OCI-LY3 (cell line): ENCODE measurements at regions not wholly inside any gene's neighbourhood (a gene's known extent, or its start where the extent isn't known, plus 50 kb on each side); places are given as distances from the start of the nearest gene placed in this dataset.

Experiments
- H2AFZ ChIP-seq: fragments of 200-600, 300-600 bp; shearing (Covaris generic); 2 replicates; pipeline ENCODE4 v1.6.0; 2014; ENCODE audit warnings: antibody characterized with exemption, low read depth, low read length
- H3K27ac ChIP-seq: fragments of 200-600, 300-600 bp; sonication (generic); 2 replicates; pipeline ENCODE4 v1.5.1; 2014; ENCODE audit warnings: mild to moderate bottlenecking, low read length, moderate library complexity, mixed read lengths
- H3K27me3 ChIP-seq: fragments of 200-600, 300-600 bp; sonication (generic); 2 replicates; pipeline ENCODE4 v1.6.1; 2014; ENCODE audit warnings: low read depth, low read length, mixed read lengths
- H3K36me3 ChIP-seq: fragments of 200-600, 300-600 bp; sonication (generic); replicated peaks from 2 replicates; pipeline ENCODE3; 2014; ENCODE audit warnings: low read depth, low read length, mixed read lengths
- H3K4me1 ChIP-seq: fragments of 300-600, 200-600 bp; sonication (generic); 2 replicates; pipeline ENCODE4 v1.6.1; 2014; ENCODE audit warnings: low read length, mixed read lengths
- H3K4me2 ChIP-seq: fragments of 200-600, 300-600 bp; sonication (generic); 2 replicates; pipeline ENCODE4 v1.6.1; 2014; ENCODE audit warnings: low read length, mixed read lengths
- H3K4me3 ChIP-seq: fragments of 300-600, 200-600 bp; sonication (generic); 2 replicates; pipeline ENCODE4 v1.5.1; 2014; ENCODE audit warnings: antibody characterized with exemption, mild to moderate bottlenecking, low read length, moderate library complexity
- H3K79me2 ChIP-seq: fragments of 300-600, 200-600 bp; shearing (Covaris generic); 2 replicates; pipeline ENCODE4 v1.6.1; 2014; ENCODE audit warnings: mild to moderate bottlenecking, low read length, mixed read lengths
- H3K9ac ChIP-seq: fragments of 300-600, 200-600 bp; shearing (Covaris generic); 2 replicates; pipeline ENCODE4 v1.6.0; 2014; ENCODE audit warnings: mild to moderate bottlenecking, low read length, moderate library complexity
- H3K9me3 ChIP-seq: fragments of 200-600, 300-600 bp; shearing (Covaris generic); 2 replicates; pipeline ENCODE4 v1.6.1; 2014; ENCODE audit warnings: low read length, mixed read lengths; ENCODE audit not compliant: insufficient read depth
- H4K20me1 ChIP-seq: fragments of 200-600, 300-600 bp; sonication (generic); 2 replicates; pipeline ENCODE4 v1.6.1; 2016; ENCODE audit warnings: low read length, mixed read lengths; ENCODE audit not compliant: insufficient read depth
- EZH2phosphoT487 ChIP-seq: fragments of 200-600 bp; shearing (Covaris generic); IDR thresholded peaks from 2 replicates; pipeline ENCODE4 v1.6.1; 2018; ENCODE audit warnings: antibody characterized with exemption, mixed run types, low read depth
- TF ChIP-seq, protein P1 (sequence below): fragments of 200-600, 300-600 bp; sonication (generic); IDR thresholded peaks from 2 replicates; pipeline ENCODE4 v1.5.1; 2014; ENCODE audit warnings: antibody characterized with exemption, low read length, low read depth

DNA sequence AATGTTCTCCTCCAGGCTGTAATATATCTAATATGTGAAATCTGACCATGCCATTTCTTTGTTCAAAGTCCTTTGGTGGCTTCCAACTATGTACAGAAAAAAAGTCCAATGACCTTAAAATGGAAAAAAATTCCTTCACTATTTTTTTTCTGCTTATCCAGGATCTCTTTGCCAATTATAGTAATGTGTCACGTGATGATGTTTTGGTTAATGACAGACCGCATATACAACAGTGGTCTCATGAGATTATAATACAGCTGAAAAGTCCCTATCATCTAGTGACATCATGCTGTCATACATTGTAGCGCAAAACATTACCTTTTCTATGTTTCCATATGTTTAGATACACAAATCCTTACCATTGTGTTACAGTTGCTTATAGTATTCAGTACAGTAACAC is 477.6 kb downstream of the TMEM232 start:
- Histone ChIP-seq H3K4me2 (no peak overlapping the region), H3K36me3 (no peaks in the 10 kb centered on the region), H3K79me2 (no peaks in the 10 kb centered on the region), H3K9me3 (no peaks in the 10 kb centered on the region), H3K4me3 (no peak overlapping the region), H3K9ac (no peak overlapping the region), H2AFZ (no peak overlapping the region), H4K20me1 (no peaks in the 10 kb centered on the region), H3K27ac (no peak overlapping the region), H3K27me3 (no peaks in the 10 kb centered on the region), H3K4me1 (no peaks in the 10 kb centered on the region; the same call in 1 of the 2 replicates)
- TF ChIP-seq, protein P1, sequence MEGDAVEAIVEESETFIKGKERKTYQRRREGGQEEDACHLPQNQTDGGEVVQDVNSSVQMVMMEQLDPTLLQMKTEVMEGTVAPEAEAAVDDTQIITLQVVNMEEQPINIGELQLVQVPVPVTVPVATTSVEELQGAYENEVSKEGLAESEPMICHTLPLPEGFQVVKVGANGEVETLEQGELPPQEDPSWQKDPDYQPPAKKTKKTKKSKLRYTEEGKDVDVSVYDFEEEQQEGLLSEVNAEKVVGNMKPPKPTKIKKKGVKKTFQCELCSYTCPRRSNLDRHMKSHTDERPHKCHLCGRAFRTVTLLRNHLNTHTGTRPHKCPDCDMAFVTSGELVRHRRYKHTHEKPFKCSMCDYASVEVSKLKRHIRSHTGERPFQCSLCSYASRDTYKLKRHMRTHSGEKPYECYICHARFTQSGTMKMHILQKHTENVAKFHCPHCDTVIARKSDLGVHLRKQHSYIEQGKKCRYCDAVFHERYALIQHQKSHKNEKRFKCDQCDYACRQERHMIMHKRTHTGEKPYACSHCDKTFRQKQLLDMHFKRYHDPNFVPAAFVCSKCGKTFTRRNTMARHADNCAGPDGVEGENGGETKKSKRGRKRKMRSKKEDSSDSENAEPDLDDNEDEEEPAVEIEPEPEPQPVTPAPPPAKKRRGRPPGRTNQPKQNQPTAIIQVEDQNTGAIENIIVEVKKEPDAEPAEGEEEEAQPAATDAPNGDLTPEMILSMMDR: no peak
- no peak for TF ChIP-seq EZH2phosphoT487

DNA sequence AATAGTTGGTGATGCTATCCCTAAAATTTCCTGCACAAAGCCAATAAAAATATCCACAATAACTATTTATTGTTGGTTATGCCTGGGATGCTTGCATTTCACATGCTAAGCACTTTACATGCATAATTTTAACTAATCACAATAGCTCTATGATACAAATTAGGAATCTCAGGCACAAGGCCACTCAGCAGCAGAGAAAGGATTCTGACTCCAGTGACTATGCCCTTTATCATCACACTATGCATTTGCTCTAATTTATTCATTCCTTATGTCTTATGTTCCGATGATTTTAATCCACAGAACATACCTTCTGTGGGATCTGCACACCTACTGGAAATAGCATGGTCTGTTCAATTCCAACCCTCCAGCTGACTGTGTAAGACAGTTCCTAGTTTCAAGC is 476.1 kb downstream of the TMEM232 start:
- H3K9me3 ChIP-seq: no peaks in the 10 kb centered on the region
- H2AFZ ChIP-seq: no peak overlapping the region
- no peaks in the 10 kb centered on the region for H3K79me2 ChIP-seq
- H3K27ac ChIP-seq: no peak overlapping the region
- no peak overlapping the region for H3K4me2 ChIP-seq
- H4K20me1 ChIP-seq: no peaks in the 10 kb centered on the region
- H3K27me3 ChIP-seq: no peaks in the 10 kb centered on the region
- H3K4me3 ChIP-seq: no peak overlapping the region
- H3K9ac ChIP-seq: no peak overlapping the region
- TF ChIP-seq, protein P1: no peak
- H3K36me3 ChIP-seq: no peaks in the 10 kb centered on the region
- H3K4me1 ChIP-seq: no peaks in the 10 kb centered on the region; the same call in 1 of the 2 replicates

DNA sequence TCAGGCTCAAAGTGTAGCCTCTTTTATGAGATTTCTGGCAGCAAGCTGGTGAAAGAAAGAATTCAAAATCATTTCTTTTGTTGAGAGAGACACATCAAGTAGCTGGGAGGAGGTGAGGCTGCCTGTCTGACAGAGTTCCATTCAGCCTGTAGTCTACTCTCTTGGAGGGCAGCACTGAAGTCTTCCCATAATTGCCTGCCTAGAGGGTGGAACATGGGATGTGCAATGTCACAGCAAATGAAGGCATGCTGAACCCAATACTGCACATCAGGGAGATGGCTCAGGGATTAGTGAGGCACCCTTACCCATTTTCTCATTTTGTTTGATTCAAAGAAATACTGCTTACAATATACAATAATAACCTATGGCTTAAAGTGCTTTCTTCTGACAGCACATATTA is 475.7 kb downstream of the TMEM232 start:
- H3K36me3 ChIP-seq: no peaks in the 10 kb centered on the region
- H4K20me1 ChIP-seq: no peaks in the 10 kb centered on the region
- no peak overlapping the region for H2AFZ ChIP-seq
- no peak overlapping the region for H3K4me3 ChIP-seq
- H3K79me2 ChIP-seq: no peaks in the 10 kb centered on the region
- no peak for TF ChIP-seq EZH2phosphoT487
- TF ChIP-seq, protein P1: no peak
- H3K27me3 ChIP-seq: no peaks in the 10 kb centered on the region
- H3K4me1 ChIP-seq: no peaks in the 10 kb centered on the region; the same call in 1 of the 2 replicates
- H3K9me3 ChIP-seq: no peaks in the 10 kb centered on the region
- H3K9ac ChIP-seq: no peak overlapping the region
- no peak overlapping the region for H3K27ac ChIP-seq
- H3K4me2 ChIP-seq: no peak overlapping the region

DNA sequence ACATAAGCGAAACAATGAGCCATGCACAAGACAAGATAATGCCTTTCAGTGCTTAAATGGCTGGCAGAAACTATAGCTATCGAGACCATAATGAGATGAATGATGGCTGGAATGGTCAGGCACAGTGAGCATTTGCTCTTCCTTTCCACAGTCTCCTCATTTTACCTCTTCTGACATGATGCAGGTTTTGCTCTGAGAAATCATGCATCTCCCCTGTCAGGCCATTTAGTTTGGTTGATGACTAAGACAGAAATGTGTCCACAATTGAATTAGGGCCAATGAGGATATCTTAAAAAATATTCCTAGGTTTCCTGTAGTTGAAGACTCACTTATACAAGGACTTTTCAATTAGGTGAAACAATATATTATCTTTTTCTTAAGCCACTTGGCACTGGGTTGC is 475.1 kb downstream of the TMEM232 start:
- no peak overlapping the region for H3K4me2 ChIP-seq
- H3K79me2 ChIP-seq: no peaks in the 10 kb centered on the region
- no peak overlapping the region for H3K9ac ChIP-seq
- H3K27me3 ChIP-seq: no peaks in the 10 kb centered on the region
- no peak overlapping the region for H2AFZ ChIP-seq
- H3K9me3 ChIP-seq: no peaks in the 10 kb centered on the region
- H3K27ac ChIP-seq: no peak overlapping the region
- H3K4me3 ChIP-seq: no peak overlapping the region
- no peaks in the 10 kb centered on the region for H3K36me3 ChIP-seq
- H4K20me1 ChIP-seq: no peaks in the 10 kb centered on the region
- TF ChIP-seq, protein P1: no peak
- TF ChIP-seq EZH2phosphoT487: no peak
- no peaks in the 10 kb centered on the region; the same call in 1 of the 2 replicates for H3K4me1 ChIP-seq
